Gastroesophageal sphincter (tissue), 3 donors: ENCODE measurements at regions not wholly inside any gene's neighbourhood (a gene's known extent, or its start where the extent isn't known, plus 50 kb on each side); places are given as distances from the start of the nearest gene placed in this dataset.

Experiments
- CTCF ChIP-seq, 4 experiments: fragments of 200-600 bp in 2 of 4; fragments of 450-650 bp in 2 of 4; sonication (generic) in 1 of 4; IDR thresholded peaks; one replicate each; pipeline ENCODE4 v1.5.1; 2017 to 2019; ENCODE audit warnings: antibody characterized with exemption in 4 of 4, mild to moderate bottlenecking in 2 of 4, moderate library complexity in 2 of 4
- EP300 ChIP-seq: sonication (generic); formaldehyde crosslinking; IDR thresholded peaks from one replicate; pipeline ENCODE4 v1.6.1; 2017; ENCODE audit warnings: antibody characterized with exemption, mild to moderate bottlenecking
- POLR2A ChIP-seq, 2 donors: fragments of 450-650 bp; IDR thresholded peaks; one replicate each; pipeline ENCODE4 v1.6.1; 2017; ENCODE audit warnings: antibody characterized with exemption in 2 of 2, mild to moderate bottlenecking in 2 of 2, moderate library complexity in 1 of 2
- POLR2AphosphoS5 ChIP-seq: sonication (generic); formaldehyde crosslinking; IDR thresholded peaks from one replicate; pipeline ENCODE4 v1.6.1; 2017; ENCODE audit warnings: antibody characterized with exemption

- no peak for TF ChIP-seq CTCF (IDR thresholded peaks at IDR 0.05)
- TF ChIP-seq POLR2A (IDR thresholded peaks at IDR 0.05) = no peak
- TF ChIP-seq EP300 = no peak
- no peak for TF ChIP-seq POLR2AphosphoS5
Measured at GRCh38 chr18:55161916-55162315, 202.7 kb upstream of the CCDC68 start.
